ENCODE measurements at regions not wholly inside any gene's neighbourhood (a gene's known extent, or its start where the extent isn't known, plus 50 kb on each side); places are given as distances from the start of the nearest gene placed in this dataset.

DNA sequence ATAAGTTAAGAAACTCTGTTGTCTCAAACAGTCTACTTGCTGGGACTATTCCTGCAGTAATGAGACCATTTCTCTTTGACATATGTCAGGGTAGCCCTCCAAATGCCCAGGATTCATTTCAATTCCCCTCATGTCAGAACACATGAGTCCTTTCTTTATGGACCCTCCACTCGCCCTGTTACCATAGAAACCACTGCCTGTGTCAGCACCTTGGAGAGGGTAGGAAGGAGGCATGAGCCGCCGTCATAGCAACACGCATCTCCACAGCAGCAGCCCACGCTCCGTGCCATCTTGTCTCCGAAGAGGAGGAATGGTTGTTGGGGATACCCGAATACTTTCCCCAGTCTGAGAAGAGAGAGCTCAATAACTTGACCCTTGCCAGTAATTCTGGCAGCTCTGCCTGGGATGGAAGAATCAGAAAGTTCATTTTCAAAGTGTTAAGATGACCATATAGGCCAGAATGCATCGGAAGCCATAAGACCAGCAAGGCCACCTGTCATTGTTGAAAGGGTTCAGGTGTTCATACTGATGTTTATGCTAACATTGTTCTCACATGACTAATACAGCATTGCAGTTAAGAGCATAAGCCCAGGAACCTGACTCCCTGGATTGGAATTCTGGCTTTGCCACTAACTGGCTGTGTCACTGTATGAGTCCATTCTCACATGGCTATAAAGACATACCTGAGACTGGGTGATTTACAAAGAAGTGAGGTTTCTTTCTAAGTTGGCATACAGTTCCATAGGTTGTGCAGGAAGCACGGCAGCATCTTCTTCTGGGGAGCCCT, 141.3 kb downstream of the ABCC12 start:
- DNase-seq (ENCODE audit: missing footprints) (no peak), ATAC-seq (no peak)
- intact Hi-C loops (cut with DNase I), result no loop called here

DNA sequence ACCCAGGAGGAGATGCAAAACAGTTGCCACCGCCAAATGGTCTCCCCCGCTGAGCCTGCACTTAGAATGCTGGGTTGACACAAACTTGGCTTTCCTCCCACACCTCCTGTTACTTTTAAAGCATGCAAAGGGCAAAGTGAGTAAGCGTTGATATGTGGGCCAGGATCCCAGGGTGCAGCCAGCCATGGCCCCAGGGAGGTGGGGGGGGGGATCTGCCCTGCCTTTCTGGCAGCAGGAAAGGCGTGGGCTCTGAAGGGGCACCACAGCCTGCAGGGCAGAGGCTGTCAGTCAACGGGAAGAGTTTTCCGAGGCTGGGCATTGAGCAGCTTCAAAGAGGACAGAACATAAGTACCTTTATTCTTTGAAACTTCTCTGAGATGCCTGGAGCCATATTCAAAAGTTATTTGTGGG, 142.3 kb downstream of the ABCC12 start:
- DNase-seq (ENCODE audit: missing footprints), result no peak
- ATAC-seq, result no peak
- intact Hi-C loops (cut with DNase I), result no loop called here

DNA sequence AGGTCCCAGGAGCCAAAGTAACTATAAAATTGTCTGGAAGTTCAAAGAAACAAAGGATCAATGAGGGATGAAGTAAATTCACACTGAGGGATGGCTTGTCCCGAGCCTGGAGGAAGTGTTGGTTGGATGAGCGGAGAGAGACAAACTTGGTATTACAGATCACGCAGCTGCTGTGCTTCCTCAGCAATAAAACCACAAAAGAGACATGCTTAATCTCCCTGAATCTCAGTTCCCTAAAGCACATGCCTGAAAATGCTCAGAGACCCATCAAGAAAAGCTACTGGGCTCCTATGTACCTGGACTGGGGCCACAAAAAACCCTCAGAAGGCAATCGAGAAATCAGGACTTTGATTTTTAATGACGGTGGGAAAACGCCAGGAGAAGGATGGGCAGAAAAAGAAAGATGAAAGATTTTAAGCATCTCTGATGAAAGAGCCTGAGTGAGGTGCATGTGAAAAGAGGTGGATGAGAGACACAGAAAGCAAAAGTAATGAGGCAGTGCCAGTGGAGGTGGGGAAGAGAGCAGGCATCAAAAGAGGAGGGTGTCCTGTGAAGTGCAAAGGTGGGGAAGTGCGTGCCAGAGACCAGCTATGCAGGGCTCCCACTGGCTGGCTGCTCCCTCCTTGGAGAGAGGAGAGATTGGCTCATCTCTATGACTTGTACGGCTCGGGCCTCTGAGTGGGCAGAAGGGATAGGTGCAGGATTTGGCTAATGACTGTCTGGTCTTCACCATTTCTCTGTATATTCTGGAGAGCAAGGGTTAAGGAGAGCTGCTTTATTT, 143.7 kb downstream of the ABCC12 start:
- DNase-seq (ENCODE audit: missing footprints) (no peak), ATAC-seq (no peak)
- intact Hi-C loops (cut with DNase I), result no loop called here

DNA sequence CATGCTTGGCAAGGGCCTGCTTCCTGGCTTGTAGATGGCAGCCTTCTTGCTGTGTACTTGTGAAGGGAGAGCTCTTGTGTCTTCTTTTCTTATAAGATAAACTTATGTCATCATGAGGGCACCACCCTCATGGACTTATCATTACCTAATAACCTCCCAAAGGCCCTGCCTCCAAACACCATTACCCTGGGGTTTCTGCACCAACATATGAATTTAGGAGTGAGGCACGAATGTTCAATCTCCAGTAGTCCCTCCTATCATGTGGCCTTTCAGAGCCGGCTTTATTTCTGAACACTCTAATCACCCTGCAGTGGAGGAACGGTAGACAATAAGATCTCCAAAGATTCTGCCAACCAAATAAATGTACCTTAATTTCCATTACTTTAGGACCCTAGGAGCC, 144.3 kb downstream of the ABCC12 start:
- ATAC-seq, result no peak
- intact Hi-C loops (cut with DNase I), result no loop called here

GRCh38 chr16:48008011-48008525, 147.7 kb downstream of the ABCC12 start:
- ATAC-seq (no peak), DNase-seq (ENCODE audit: missing footprints) (no peak)

More for the DNA sequence above, 144.3 kb downstream of the ABCC12 start:
- DNase-seq (ENCODE audit: missing footprints), result no peak

DNA sequence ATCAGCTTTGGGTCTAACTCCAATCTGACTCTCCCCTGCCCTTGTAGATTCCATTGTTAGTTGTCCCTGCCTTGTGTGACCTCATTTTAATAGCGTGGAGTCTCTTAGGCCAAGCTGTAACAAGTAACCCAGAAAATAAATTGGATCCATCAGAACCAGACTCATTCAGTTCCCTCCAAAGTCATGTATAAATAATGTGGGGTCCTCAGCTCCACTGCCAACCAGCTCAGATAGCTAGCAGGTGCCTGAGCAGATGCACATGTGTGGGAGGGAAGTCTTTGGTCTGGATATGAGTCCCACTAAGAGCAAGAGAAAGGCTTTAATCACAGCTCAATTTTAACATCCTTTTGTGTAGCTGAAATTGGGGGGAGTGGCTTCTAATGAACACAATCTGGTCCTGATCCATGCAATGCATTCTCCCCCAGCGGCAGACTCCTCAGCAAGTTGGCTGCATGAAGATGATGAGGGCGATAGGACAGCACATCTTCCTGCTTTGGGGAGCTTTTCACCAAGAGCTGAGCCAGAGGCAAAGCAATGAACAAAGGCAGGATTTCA, 151.6 kb downstream of the ABCC12 start:
- ATAC-seq (no peak), DNase-seq (ENCODE audit: missing footprints) (no peak)

More at GRCh38 chr16:48008011-48008525, 147.7 kb downstream of the ABCC12 start:
- intact Hi-C loops (cut with DNase I), result no loop called here

GRCh38 chr16:48003206-48003907, 152.4 kb downstream of the ABCC12 start:
- ATAC-seq, result no peak
- no peak for DNase-seq (ENCODE audit: missing footprints)
- intact Hi-C loops (cut with DNase I), result no loop called here

More for the DNA sequence above, 151.6 kb downstream of the ABCC12 start:
- intact Hi-C loops (cut with DNase I), result no loop called here

DNA sequence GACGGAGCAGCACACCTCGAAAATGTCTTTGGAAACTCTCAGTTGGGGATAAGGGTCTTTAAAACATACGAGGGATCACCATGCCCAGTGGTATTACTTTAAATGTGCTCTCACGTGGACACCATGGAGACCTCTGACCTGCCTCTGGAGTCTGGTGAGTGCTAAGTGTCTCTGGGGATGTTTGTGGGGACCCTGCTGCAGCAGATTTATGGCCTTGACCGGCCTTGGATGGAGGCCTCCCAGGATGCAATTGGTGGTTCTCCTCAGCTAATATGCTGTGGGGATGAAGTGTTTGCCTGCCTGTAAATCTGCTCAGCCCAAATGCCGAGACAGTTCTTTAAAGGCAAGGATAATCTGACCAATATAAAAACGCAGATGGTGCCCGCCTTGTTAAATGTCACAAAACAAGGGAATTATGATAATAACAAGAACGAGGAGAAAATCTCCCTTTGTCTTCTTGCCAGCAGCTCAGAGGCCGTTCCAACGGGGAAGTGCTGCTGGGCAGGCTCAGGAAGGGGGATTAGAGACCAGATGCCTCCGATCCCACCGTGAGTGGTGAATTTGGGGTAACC, 154.4 kb downstream of the ABCC12 start:
- ATAC-seq (no peak), DNase-seq (ENCODE audit: missing footprints) (no peak)
- intact Hi-C loops (cut with DNase I), result no loop called here

- DNase-seq (ENCODE audit: missing footprints) (no peak), ATAC-seq (no peak)
- intact Hi-C loops (cut with DNase I), result no loop called here
Measured at GRCh38 chr16:48000622-48001021, 155.2 kb downstream of the ABCC12 start.

DNA sequence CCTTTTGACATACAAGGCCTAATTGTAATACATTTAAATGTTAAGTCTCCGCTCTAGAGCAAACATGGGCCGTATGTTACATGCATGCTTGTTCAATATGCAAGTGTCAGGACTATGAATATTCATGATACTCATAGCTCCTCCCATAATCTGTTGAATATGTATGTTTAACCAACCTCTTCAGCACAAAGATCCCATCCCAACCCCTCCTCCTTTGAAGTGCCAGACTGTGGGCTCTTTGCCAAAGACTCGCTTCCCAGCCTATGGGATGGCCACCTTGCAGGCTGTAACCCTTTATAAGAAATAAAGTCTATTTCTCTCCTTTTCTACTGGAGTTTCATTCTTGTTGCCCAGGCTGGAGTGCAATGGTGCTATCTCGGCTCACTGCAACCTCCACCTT, 156.2 kb downstream of the ABCC12 start:
- intact Hi-C loops (cut with DNase I), result no loop called here
- DNase-seq (ENCODE audit: missing footprints), result no peak
- no peak for ATAC-seq

- intact Hi-C loops (cut with DNase I), result no loop called here
- DNase-seq (ENCODE audit: missing footprints), result no peak
- ATAC-seq, result no peak
Measured at GRCh38 chr16:47995354-47995753, 160.4 kb downstream of the ABCC12 start.

GRCh38 chr16:47991491-47991890, 164.3 kb downstream of the ABCC12 start:
- intact Hi-C loops (cut with DNase I), result no loop called here
- DNase-seq (ENCODE audit: missing footprints) (no peak), ATAC-seq (no peak)

GRCh38 chr16:47990676-47991075, 165.1 kb downstream of the ABCC12 start:
- intact Hi-C loops (cut with DNase I), result no loop called here
- DNase-seq (ENCODE audit: missing footprints) (no peak), ATAC-seq (no peak)

DNA sequence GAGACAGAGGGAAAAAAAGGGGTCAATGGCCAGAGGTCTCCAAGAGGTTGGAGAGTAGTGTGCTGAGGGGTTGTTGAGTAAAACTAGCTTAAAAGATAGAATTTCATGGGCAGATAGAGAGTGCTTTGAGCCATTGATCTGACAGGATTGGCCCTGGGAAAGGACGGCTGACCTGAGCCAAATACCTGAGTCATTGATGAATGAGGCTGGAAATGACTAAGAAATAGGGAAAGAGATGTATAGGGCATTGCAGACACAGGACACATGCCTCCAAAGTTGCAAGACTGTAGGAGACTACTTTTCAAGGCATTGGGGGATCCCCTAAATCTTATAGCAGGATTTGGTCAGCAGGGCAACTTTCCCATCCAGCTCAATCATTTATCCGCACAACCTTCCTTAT, 168.7 kb downstream of the ABCC12 start:
- intact Hi-C loops (cut with DNase I), result no loop called here
- ATAC-seq (no peak), DNase-seq (ENCODE audit: missing footprints) (no peak)

DNA sequence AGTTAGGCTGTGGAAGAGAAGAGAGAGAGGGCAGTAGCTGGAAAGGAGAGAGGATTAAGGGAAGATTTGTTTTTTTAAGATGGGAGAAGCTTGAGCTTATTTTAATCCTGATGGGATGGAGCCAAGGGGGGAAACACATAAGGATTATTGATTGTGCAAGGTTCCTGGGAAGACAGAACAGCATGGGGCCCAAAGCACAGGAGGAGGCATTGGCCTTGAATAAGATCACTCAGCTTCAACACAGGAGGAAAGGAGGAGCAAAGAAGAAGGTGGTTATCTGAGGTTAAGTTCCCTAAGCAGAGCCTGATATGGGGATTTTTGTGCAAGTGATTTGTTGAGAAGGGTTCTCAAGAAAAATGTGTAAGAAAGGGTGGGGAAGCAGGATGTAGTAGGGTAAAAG, 169.8 kb downstream of the ABCC12 start:
- DNase-seq (ENCODE audit: missing footprints) (no peak), ATAC-seq (no peak)
- intact Hi-C loops (cut with DNase I), result no loop called here

GRCh38 chr16:47984669-47985068, 171.1 kb downstream of the ABCC12 start:
- DNase-seq (ENCODE audit: missing footprints) (no peak), ATAC-seq (no peak)
- intact Hi-C loops (cut with DNase I), result no loop called here

- DNase-seq (ENCODE audit: missing footprints) (no peak), ATAC-seq (no peak)
- intact Hi-C loops (cut with DNase I), result no loop called here
Measured at GRCh38 chr16:47983999-47984580, 171.7 kb downstream of the ABCC12 start.

DNA sequence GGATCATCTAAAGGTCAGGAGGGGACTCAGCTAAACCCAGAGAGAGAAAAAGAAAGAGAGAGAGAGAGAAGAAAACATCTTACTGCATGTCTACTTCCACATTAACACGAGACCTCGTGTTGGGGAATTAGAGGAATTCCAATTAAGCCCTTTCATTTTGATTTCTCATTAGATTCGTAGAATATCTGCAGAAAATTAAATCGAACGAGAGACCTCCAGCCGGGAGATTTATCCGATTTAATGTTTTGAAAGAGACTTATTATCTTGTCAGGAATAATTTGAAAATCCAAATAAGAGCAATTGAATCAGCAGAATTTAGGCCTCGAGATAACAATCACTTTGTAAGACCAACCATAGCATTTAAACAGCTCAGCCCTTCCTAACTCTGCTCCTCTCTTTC, 175.6 kb downstream of the ABCC12 start:
- ATAC-seq, result no peak
- no peak for DNase-seq (ENCODE audit: missing footprints)
- intact Hi-C loops (cut with DNase I), result no loop called here
